ENCODE measurements at regions not wholly inside any gene's neighbourhood (a gene's known extent, or its start where the extent isn't known, plus 50 kb on each side); places are given as distances from the start of the nearest gene placed in this dataset.

- no peak for DNase-seq
These were observed 168.5 kb downstream of the NOC3L start for GRCh38 chr10:94194256-94194655.

DNA sequence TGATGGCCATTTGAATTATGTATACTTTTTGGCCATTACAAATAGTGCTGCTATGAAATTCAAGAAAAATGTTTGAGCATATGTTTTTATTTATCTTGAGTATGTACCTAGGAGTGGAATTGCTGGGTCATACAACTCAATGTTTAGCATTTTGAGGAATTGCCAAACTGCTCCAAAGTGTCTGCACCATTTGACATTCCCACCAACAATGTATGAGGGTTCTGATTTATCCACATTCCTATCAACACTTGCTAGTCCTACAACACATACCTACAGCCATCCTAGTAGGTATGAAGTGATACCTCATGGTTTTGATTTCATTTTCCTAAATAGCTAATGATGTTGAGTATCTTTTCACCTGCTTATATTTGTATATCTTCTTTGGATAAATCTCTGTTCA, 165.5 kb downstream of the NOC3L start:
- DNase-seq, result no peak

DNA sequence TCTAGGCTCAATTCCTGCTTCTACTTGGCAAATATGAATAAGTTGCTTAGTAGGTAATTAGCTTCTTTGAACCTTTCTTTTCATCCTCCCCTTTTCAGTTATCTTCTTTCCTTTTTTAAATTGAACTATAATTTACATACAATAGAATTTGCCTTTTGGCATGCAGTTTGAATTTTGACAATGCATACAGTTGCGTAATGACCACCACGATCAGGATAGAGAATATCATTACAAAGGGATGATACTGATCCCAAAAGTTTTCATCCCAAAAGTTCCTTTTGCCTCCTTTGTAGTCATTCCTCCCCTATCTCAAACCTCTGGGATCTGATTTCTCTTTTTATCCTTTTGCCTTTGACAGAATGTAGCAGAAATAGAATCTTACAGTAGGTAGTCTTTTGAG, 164.4 kb downstream of the NOC3L start:
- no peak for DNase-seq

DNA sequence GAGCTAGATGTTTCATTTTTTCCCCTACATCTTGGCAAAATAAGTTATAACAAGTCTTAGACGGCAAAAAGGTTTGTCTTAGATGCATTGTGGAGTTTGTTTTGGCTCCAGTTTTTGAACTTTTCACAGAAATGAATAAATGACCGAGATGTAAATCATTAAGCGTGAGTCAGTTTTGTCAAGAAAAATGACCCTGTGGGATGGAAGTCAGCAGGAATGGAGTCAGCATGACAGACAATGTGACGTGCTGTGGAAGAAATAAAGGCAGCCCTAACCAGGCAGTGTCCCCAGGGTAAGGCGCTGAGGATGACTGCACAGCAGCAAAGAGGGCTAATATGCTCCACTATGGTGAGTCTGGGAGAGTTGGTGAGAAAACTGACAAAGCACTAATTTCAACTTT, 163.2 kb downstream of the NOC3L start:
- no peak for DNase-seq

DNA sequence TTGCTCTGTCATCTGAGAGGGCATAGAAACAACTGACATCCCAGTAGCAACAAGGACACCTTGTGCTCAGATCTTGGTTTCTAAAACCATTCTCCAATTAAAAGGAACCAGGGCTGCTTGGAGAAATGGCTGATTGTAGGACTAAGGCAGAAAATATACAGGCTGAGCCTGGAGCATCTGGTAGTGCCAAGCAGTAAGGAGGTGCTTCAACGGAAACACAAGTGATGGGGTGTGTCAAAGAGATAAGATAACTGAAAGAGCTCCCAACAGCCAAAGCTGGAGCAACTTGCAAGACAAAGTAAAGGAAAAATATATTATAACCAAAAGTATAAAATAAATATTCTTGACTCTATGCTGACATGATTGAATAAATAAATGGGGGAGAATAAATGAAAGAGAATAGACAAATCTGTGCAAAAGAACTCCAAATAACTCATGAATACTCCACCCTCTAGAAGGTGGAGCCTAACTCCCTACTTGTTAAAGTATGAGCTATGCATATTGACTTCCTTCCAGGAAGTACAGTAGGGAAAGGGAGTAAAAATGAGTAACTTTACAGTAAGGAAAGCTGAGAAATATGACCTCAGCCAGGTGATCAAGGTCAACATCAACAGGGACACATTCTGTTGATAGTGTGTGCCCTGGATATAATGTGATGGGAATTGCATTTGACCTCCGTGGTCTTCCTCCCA, 162.4 kb downstream of the NOC3L start:
- no peak for DNase-seq

- DNase-seq, result peak; percentile 35
These were observed 157.3 kb downstream of the NOC3L start for GRCh38 chr10:94205396-94205831.

- no peak for DNase-seq
These were observed 156.6 kb downstream of the NOC3L start for GRCh38 chr10:94206176-94206575.

DNA sequence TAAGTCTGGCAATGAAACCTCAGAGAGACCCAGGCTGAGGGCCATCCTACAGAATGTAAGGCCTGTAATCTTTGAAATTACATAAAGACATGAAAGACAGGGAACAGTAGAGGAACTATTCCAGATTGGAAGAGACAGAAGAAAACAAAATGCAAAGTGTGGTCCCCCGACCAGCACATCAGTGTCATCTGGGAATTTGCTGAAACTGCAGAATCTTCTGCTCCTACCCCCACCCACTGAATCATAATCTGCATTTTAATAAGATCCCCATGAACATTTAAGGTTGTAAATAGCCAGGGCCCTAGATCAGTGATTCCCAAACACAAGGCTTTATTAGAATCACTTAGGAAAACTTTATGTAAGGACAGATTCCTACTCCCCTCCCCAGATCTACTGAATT, 154.4 kb downstream of the NOC3L start:
- DNase-seq, result no peak

DNA sequence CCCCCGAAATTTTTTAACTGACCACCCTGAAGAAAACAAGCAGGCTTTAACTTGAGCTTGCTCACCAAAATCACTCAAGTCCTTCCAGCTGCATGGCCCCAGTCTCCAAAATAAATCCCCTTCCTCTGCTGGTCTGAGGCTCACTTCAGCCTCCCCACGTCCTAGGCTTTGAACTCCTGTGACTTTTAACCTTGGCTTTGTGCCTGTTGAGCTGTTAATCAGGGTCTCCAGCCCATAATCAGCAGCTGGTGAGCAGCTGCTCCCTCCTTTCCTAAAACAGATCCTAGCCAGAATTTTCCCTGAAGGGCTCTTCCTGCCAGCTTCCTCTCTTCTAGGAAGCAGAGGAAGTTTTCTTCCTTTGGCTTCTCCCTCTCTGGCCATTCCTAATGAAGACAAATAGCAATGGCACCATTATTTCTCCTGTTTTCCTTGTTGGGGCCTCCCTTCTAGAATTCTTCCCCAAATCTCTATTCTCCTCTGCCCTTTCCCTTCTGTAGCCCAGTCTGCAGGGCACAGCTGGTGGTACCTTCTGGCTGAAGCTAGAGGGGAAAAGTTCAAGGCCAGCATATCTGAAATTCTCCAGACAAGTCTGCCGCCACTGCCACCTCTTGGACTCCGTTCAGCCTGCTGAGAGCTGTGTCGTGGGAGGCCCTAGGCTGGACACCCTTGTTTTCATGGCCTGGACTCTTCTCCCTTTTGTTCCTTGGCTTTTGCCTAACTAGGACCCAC, 152.1 kb downstream of the NOC3L start:
- DNase-seq, result no peak

DNA sequence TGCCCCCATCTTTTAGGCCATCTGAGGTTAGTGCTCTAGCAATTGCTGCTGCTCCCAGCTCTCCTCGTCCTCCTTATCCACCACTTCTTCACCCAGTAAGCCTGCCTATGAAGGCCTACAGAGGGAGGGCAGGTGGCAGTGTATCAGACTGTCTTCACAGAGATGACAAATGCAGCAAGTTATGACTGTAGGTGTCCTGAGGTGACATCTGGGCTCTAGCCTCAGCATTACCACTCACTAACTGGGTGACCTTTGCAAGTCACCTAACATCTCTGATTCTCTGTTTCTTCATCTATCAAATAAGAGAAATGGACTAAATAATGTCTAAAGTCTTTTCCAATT, 151.6 kb downstream of the NOC3L start:
- DNase-seq, result no peak

DNA sequence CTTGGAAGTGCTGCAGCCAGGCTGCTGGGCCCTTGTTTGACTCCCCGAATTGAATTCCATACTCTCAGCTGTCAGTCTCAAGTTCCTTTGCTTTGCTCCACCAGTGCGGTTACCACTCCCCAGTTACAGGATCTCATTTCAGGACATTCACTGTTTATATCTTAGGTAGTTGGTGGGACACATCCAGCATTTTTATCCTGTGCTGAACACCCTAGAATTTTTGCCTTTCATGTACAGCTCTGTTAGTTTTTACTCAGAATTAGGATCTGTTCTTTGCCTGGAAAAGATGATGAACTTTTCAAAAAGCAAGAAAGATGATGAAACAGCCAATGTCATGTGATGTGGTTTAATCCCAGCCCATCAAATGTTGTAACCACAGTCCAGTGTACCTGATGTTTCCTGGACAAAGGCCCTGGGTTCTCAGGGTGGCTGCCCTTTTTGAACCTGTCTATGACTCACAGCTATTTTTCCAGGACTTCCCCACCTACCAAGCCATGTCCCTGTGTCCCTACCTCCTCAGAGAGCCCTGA, 149.7 kb downstream of the NOC3L start:
- no peak for DNase-seq

- DNase-seq, result no peak
These were observed 148.8 kb downstream of the NOC3L start for GRCh38 chr10:94213980-94214379.

- no peak for DNase-seq
These were observed 148.3 kb downstream of the NOC3L start for GRCh38 chr10:94214481-94214893.

DNA sequence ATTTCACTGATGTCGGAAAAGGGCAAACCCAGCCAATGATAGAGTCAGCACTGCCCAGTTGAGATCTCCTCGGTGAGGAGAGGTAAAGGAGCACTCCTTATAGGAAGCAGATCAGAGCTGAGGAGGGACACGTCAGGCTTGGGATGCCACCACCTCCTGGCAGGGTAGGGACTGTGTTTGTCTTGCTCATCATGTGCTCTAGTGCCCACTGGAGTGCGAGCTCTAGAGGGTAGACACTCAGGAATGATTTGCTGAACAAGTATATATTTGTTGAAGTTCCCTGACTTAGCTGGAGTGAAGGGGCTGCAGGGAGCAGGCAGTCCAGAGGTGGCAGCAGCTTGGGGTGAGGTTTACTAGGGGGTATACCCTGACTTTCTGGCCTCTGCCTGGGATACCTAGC, 146.5 kb downstream of the NOC3L start:
- no peak for DNase-seq

DNA sequence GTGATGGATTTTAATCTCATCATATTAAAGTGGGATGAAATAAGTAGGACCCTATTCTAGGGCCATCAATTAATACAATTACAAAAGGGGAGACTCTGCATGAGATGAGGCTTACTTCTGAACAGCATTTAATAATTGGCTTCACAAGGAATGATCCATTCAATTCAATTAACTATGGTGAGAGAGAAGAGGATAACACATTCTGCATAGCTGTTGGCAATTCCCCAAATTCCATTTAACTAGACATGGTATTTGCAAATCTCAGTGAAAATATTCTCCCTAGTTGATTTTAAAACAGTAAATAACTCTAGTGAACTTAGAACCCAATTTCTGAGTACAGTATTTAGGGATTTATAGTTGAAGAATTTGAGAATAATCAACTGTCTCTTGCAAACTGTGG, 145.3 kb downstream of the NOC3L start:
- no peak for DNase-seq

DNA sequence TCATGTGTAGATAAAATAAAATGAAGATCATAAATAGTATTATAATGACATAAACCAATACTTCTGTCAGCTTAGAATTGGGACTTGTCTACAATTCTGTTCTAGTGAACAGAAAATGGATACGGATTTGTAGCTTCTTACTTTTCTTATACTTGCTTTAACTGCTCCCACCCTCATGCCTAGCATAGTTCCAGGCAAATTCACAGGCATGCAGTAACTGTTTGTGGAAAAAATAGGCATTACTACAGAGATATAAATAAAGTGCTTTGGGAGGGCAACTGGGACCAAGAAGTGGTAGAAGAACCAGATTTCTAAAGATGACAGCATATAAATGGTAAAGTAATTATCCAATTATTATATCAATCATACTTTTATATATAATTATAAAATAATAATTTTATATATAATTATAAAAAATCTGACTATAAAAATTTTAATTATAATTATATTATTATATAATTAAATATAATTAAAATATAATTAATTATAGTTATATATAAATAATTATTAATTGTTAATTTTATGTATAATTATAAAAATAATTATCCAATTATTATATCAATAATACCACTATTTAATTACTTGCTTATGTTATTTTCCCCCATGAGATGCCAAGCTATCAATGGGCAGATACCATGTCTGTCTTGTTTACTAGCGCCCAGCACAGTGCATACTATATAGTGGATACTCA, 144.1 kb downstream of the NOC3L start:
- no peak for DNase-seq

GRCh38 chr10:94219829-94220228, 142.9 kb downstream of the NOC3L start:
- no peak for DNase-seq

- no peak for DNase-seq
These were observed 142.0 kb downstream of the NOC3L start for GRCh38 chr10:94220717-94221116.

DNA sequence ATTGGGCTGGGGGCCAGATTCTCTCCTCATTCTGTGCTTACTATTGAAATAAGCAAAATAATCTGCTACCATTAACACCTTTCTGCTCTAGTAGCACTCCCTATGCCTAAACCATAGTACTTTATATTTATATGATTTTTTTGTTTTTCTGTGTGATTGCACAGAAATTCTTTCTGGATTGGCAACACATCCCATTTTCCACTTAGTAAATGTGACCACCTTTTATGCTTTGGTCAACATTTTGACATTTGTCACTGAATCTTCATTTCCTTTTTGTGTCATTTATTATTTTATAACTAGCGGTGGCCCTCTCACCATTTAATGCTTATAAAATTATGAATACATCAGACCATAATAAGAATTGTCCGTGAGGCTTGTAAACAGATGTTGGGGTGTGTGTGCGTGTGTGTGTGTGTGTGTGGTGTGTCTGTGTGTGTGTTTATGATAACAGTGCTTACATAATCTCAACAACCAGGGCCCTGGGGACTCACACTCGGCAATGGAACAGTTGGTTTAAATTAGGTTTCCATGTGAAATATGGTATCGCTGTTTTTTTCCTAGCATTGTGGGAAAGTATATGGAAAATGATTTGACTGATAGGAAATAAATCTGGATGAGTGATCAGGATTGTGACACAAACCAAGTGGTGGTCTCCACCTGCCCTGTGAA, 138.9 kb downstream of the NOC3L start:
- no peak for DNase-seq

- no peak for DNase-seq
These were observed 138.1 kb downstream of the NOC3L start for GRCh38 chr10:94224656-94225055.

- no peak for DNase-seq
These were observed 137.2 kb downstream of the NOC3L start for GRCh38 chr10:94225589-94225988.

DNA sequence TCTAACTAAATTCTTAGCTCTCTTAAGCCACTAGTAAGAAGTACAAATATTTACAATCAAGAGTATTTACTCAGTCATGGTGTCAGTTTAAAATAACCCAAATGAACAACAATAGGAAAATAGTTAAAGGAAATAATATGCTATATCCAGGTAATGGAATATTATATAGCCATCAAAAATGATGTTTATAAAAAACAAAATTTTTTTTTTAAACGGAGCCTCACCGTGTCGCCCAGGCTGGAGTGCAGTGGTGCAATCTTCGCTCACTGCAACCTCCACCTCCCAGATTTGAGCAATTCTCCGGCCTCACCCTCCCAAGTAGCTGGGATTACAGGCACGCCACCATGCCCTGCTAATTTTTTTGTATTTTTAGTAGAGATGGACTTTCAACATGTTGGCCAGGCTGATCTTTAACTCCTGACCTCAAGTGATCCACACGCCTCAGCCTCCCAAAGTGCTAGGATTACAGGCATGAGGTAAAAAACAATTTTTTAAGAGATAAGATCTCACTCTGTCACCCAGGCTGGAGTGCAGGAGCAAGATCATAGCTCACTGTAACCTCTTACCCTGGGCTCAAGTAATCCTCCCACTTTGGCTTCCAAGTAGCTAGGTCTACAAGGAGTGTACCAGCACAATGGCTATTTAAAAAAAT, 132.5 kb downstream of the NOC3L start:
- no peak for DNase-seq
